SK-N-SH (cell line): ENCODE measurements at regions not wholly inside any gene's neighbourhood (a gene's known extent, or its start where the extent isn't known, plus 50 kb on each side); places are given as distances from the start of the nearest gene placed in this dataset.

Source experiments
- CTCF ChIA-PET: fragments of 300-600, 350-600 bp; formaldehyde crosslinking; extraction: SDS; loops from one replicate; lab custom pipeline; 2021; lab: Yijun Ruan, JAX
- POLR2A ChIA-PET: fragments of 350-600 bp; sonication (Branson Sonifier 250); formaldehyde crosslinking; extraction: SDS; loops from one replicate; lab custom pipeline; 2020; ENCODE audit warnings: antibody characterized with exemption, inconsistent platforms; lab: Yijun Ruan, JAX
- DNase-seq: peaks from one replicate; pipeline ENCODE4 v3.0.0; 2012
- H2AFZ ChIP-seq: fragments of 200-600 bp; sonication (generic); 2 replicates; pipeline ENCODE4 v1.8.1; 2016; ENCODE audit warnings: antibody characterized with exemption, mild to moderate bottlenecking, low read depth
- H3F3A ChIP-seq: fragments of 200-600 bp; sonication (generic); replicated peaks from 2 replicates; pipeline ENCODE3; 2016; ENCODE audit warnings: antibody characterized with exemption, mild to moderate bottlenecking; ENCODE audit not compliant: insufficient read depth
- H3K27ac ChIP-seq, 2 experiments: fragments of 200-500 bp in 1 of 2; fragments of 200-600 bp in 1 of 2; sonication (Bioruptor generic) in 1 of 2; sonication (generic), shearing (Covaris generic) in 1 of 2; 2 replicates each; pipeline versions ENCODE4 v1.5.1 to v1.6.1; 2014 to 2016; ENCODE audit warnings: low read depth in 2 of 2, inconsistent platforms in 1 of 2, low read length in 1 of 2, mild to moderate bottlenecking in 1 of 2, mixed read lengths in 1 of 2
- H3K27me3 ChIP-seq: fragments of 200-600 bp; sonication (generic), shearing (Covaris generic); 2 replicates; pipeline ENCODE4 v1.6.1; 2016; ENCODE audit warnings: mixed run types; ENCODE audit not compliant: insufficient read depth
- H3K36me3 ChIP-seq, 2 experiments: fragments of 200-500 bp in 1 of 2; fragments of 200-600 bp in 1 of 2; sonication (Bioruptor generic) in 1 of 2; sonication (generic) in 1 of 2; replicated peaks in 1 of 2; 2 replicates each; pipeline versions ENCODE3 to v1.5.1; 2014 to 2016; ENCODE audit warnings: low read length in 1 of 2, mild to moderate bottlenecking in 1 of 2; ENCODE audit not compliant: insufficient read depth in 2 of 2, control insufficient read depth in 1 of 2
- H3K4me1 ChIP-seq, 2 experiments: fragments of 200-500 bp in 1 of 2; fragments of 200-600 bp in 1 of 2; sonication (Bioruptor generic) in 1 of 2; sonication (generic), shearing (Covaris generic) in 1 of 2; 2 replicates each; pipeline versions ENCODE4 v1.5.1 to v1.6.1; 2014 to 2016; ENCODE audit warnings: low read depth in 1 of 2, low read length in 1 of 2, mixed run types in 1 of 2; ENCODE audit not compliant: insufficient read depth in 2 of 2, control insufficient read depth in 1 of 2
- H3K4me2 ChIP-seq: fragments of 200-600 bp; sonication (generic), shearing (Covaris generic); 2 replicates; pipeline ENCODE4 v1.6.1; 2017; ENCODE audit warnings: mixed run types
- H3K4me3 ChIP-seq, 2 experiments: fragments of 200-500 bp in 1 of 2; fragments of 200-600 bp in 1 of 2; sonication (Bioruptor generic) in 1 of 2; sonication (generic), shearing (Covaris generic) in 1 of 2; 2 replicates each; pipeline versions ENCODE4 v1.5.1 to v1.8.1; 2014 to 2016; ENCODE audit warnings: low read depth in 2 of 2, inconsistent platforms in 1 of 2, low read length in 1 of 2, mild to moderate bottlenecking in 1 of 2, mixed read lengths in 1 of 2, moderate library complexity in 1 of 2
- H3K79me2 ChIP-seq: fragments of 200-600 bp; sonication (generic); 2 replicates; pipeline ENCODE4 v1.8.1; 2017; ENCODE audit warnings: mild to moderate bottlenecking; ENCODE audit not compliant: insufficient read depth
- H3K9ac ChIP-seq: fragments of 200-600 bp; sonication (generic); 2 replicates; pipeline ENCODE4 v1.6.1; 2017; ENCODE audit warnings: mixed run types
- H3K9me2 ChIP-seq: fragments of 200-600 bp; sonication (generic); 2 replicates; pipeline ENCODE4 v1.6.1; 2017; ENCODE audit warnings: mixed run types
- H3K9me3 ChIP-seq: fragments of 200-600 bp; sonication (generic); 2 replicates; pipeline ENCODE4 v1.6.1; 2017; ENCODE audit warnings: mixed run types, mild to moderate bottlenecking, moderate library complexity
- H4K20me1 ChIP-seq: fragments of 200-600 bp; sonication (generic); 2 replicates; pipeline ENCODE4 v1.6.1; 2017; ENCODE audit warnings: mild to moderate bottlenecking, mixed run types; ENCODE audit not compliant: insufficient read depth
- CHD2 ChIP-seq: fragments of 150-350 bp; IDR thresholded peaks from 2 replicates; pipeline ENCODE4 v1.6.1; 2018; ENCODE audit warnings: low read length; ENCODE audit not compliant: partially characterized antibody
- FOXJ3 ChIP-seq: sonication (generic); formaldehyde crosslinking; IDR thresholded peaks from 2 replicates; pipeline ENCODE4 v1.5.1; 2020; ENCODE audit warnings: mild to moderate bottlenecking, missing genetic modification reagents
- GABPA ChIP-seq: IDR thresholded peaks from 2 replicates; pipeline ENCODE4 v1.4.0; 2012; ENCODE audit warnings: low read depth, mild to moderate bottlenecking
- GATA2 ChIP-seq: sonication (generic); formaldehyde crosslinking; IDR thresholded peaks from 2 replicates; pipeline ENCODE4 v1.5.0; 2020; ENCODE audit warnings: mild to moderate bottlenecking, missing genetic modification reagents
- MEF2A ChIP-seq: IDR thresholded peaks from 2 replicates; pipeline ENCODE4 v1.4.0; 2012; ENCODE audit warnings: low read depth, borderline replicate concordance
- MXI1 ChIP-seq: IDR thresholded peaks from 2 replicates; pipeline ENCODE4 v1.6.1; 2012; ENCODE audit warnings: mild to moderate bottlenecking, low read depth, low read length, improper control_type of control experiment
- POLR2AphosphoS5 ChIP-seq: IDR thresholded peaks from 2 replicates; pipeline ENCODE4 v1.6.1; 2012; ENCODE audit warnings: low read depth, low read length
- RAD21 ChIP-seq: IDR thresholded peaks from 2 replicates; pipeline ENCODE4 v1.6.1; 2012; ENCODE audit warnings: mild to moderate bottlenecking, low read length
- RCOR1 ChIP-seq: fragments of 150-350 bp; IDR thresholded peaks from 2 replicates; pipeline ENCODE4 v1.6.1; 2017; ENCODE audit warnings: antibody characterized with exemption, low read length
- RFX5 ChIP-seq: IDR thresholded peaks from 2 replicates; pipeline ENCODE4 v1.6.1; 2012; ENCODE audit warnings: mild to moderate bottlenecking, improper control_type of control experiment, low read length
- TCF12 ChIP-seq: IDR thresholded peaks from 2 replicates; pipeline ENCODE4 v1.4.0; 2012
- WGBS: methylation state at CpG from one replicate; pipeline ENCODE4 v1.1.6; 2017; ENCODE audit warnings: low lambda C conversion rate; 5-methylcytosine and 5-hydroxymethylcytosine counted together
- TF ChIP-seq, protein P1 (sequence below): fragments of 200-600 bp; sonication (generic); IDR thresholded peaks from 2 replicates; pipeline ENCODE4 v1.6.1; 2017; ENCODE audit warnings: antibody characterized with exemption, mild to moderate bottlenecking, moderate library complexity
- TF ChIP-seq, protein P2 (sequence below): IDR thresholded peaks from 2 replicates; pipeline ENCODE4 v1.4.0; 2012; ENCODE audit warnings: low read depth, borderline replicate concordance
- TF ChIP-seq, protein P3 (sequence below): IDR thresholded peaks from 2 replicates; pipeline ENCODE4 v1.6.1; 2012; ENCODE audit warnings: mild to moderate bottlenecking, low read depth, low read length, moderate library complexity
- TF ChIP-seq, protein P4 (sequence below): fragments of 150-350 bp; IDR thresholded peaks from 2 replicates; pipeline ENCODE4 v1.6.1; 2017; ENCODE audit warnings: antibody characterized with exemption, low read length, low read depth, borderline replicate concordance

DNA sequence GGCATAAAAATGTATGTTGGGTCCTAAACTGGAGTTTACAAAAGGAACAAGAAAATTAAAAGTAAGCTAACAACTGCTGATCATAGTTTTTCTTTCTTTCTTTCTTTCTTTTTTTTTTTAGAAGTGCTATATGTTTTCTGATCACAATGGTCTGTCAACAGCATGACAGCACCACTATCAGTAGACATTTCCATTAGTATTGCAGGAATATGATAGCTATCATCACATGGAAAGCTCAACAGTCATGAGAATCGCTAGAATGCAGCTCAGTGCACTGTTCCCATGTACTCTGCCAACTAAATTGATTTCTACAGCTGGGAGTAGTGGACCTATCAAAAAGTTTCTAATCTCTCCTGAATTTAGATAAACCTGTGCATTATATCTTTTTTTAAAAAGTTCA is 950.3 kb upstream of the ACVR2A start:
- Histone ChIP-seq H3K27ac (no peak overlapping the region), H3F3A (no peaks in the 10 kb centered on the region), H3K9me3 (no peaks in the 10 kb centered on the region), H3K4me3 (no peak overlapping the region), H3K4me2 (no peak overlapping the region), H4K20me1 (no peaks in the 10 kb centered on the region), H2AFZ (no peak overlapping the region), H3K9me2 (no peaks in the 10 kb centered on the region; the same call in 1 of the 2 replicates), H3K36me3 (no peaks in the 10 kb centered on the region), H3K79me2 (no peaks in the 10 kb centered on the region), H3K4me1 (no peaks in the 10 kb centered on the region), H3K9ac (no peak overlapping the region), H3K27me3 (no peaks in the 10 kb centered on the region)
- WGBS = 3% methylated on average over 1 of the region's 1 CpG
- POLR2A ChIA-PET = no interaction called here
- no peak for DNase-seq
- CTCF ChIA-PET = no interaction called here
- TF ChIP-seq, protein P1, sequence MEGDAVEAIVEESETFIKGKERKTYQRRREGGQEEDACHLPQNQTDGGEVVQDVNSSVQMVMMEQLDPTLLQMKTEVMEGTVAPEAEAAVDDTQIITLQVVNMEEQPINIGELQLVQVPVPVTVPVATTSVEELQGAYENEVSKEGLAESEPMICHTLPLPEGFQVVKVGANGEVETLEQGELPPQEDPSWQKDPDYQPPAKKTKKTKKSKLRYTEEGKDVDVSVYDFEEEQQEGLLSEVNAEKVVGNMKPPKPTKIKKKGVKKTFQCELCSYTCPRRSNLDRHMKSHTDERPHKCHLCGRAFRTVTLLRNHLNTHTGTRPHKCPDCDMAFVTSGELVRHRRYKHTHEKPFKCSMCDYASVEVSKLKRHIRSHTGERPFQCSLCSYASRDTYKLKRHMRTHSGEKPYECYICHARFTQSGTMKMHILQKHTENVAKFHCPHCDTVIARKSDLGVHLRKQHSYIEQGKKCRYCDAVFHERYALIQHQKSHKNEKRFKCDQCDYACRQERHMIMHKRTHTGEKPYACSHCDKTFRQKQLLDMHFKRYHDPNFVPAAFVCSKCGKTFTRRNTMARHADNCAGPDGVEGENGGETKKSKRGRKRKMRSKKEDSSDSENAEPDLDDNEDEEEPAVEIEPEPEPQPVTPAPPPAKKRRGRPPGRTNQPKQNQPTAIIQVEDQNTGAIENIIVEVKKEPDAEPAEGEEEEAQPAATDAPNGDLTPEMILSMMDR = no peak
- TF ChIP-seq GABPA (no peak), GATA2 (CRISPR knock-in tag) (no peak), FOXJ3 (no peak), CHD2 (no peak), POLR2AphosphoS5 (no peak), MXI1 (no peak), RCOR1 (no peak), TCF12 (no peak), RFX5 (no peak), MEF2A (no peak), RAD21 (no peak)
- TF ChIP-seq, protein P2, sequence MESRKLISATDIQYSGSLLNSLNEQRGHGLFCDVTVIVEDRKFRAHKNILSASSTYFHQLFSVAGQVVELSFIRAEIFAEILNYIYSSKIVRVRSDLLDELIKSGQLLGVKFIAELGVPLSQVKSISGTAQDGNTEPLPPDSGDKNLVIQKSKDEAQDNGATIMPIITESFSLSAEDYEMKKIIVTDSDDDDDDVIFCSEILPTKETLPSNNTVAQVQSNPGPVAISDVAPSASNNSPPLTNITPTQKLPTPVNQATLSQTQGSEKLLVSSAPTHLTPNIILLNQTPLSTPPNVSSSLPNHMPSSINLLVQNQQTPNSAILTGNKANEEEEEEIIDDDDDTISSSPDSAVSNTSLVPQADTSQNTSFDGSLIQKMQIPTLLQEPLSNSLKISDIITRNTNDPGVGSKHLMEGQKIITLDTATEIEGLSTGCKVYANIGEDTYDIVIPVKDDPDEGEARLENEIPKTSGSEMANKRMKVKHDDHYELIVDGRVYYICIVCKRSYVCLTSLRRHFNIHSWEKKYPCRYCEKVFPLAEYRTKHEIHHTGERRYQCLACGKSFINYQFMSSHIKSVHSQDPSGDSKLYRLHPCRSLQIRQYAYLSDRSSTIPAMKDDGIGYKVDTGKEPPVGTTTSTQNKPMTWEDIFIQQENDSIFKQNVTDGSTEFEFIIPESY = no peak
- TF ChIP-seq, protein P3, sequence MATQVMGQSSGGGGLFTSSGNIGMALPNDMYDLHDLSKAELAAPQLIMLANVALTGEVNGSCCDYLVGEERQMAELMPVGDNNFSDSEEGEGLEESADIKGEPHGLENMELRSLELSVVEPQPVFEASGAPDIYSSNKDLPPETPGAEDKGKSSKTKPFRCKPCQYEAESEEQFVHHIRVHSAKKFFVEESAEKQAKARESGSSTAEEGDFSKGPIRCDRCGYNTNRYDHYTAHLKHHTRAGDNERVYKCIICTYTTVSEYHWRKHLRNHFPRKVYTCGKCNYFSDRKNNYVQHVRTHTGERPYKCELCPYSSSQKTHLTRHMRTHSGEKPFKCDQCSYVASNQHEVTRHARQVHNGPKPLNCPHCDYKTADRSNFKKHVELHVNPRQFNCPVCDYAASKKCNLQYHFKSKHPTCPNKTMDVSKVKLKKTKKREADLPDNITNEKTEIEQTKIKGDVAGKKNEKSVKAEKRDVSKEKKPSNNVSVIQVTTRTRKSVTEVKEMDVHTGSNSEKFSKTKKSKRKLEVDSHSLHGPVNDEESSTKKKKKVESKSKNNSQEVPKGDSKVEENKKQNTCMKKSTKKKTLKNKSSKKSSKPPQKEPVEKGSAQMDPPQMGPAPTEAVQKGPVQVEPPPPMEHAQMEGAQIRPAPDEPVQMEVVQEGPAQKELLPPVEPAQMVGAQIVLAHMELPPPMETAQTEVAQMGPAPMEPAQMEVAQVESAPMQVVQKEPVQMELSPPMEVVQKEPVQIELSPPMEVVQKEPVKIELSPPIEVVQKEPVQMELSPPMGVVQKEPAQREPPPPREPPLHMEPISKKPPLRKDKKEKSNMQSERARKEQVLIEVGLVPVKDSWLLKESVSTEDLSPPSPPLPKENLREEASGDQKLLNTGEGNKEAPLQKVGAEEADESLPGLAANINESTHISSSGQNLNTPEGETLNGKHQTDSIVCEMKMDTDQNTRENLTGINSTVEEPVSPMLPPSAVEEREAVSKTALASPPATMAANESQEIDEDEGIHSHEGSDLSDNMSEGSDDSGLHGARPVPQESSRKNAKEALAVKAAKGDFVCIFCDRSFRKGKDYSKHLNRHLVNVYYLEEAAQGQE = no peak
- TF ChIP-seq, protein P4, sequence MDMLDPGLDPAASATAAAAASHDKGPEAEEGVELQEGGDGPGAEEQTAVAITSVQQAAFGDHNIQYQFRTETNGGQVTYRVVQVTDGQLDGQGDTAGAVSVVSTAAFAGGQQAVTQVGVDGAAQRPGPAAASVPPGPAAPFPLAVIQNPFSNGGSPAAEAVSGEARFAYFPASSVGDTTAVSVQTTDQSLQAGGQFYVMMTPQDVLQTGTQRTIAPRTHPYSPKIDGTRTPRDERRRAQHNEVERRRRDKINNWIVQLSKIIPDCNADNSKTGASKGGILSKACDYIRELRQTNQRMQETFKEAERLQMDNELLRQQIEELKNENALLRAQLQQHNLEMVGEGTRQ = no peak
